SK-N-SH treated with all-trans-retinoic acid at 6 μM for 48 hours (cell line): ENCODE measurements at regions not wholly inside any gene's neighbourhood (a gene's known extent, or its start where the extent isn't known, plus 50 kb on each side); places are given as distances from the start of the nearest gene placed in this dataset.

Experiments used
- ESRRG ChIP-seq: fragments of 250-450 bp; sonication (Bioruptor Pico); IDR thresholded peaks from 2 replicates; pipeline ENCODE4 v1.6.1; 2021; ENCODE audit warnings: mild to moderate bottlenecking
- ISL1 ChIP-seq: fragments of 250-450 bp; sonication (Bioruptor Pico); IDR thresholded peaks from 2 replicates; pipeline ENCODE4 v2.1.2; 2022; ENCODE audit warnings: mild to moderate bottlenecking, moderate library complexity
- PATZ1 ChIP-seq: fragments of 250-450 bp; sonication (Bioruptor Pico); IDR thresholded peaks from 2 replicates; pipeline ENCODE4 v1.8.0; 2020; ENCODE audit warnings: mild to moderate bottlenecking, moderate library complexity, borderline replicate concordance
- SNAI2 ChIP-seq: fragments of 250-450 bp; sonication (Bioruptor Pico); IDR thresholded peaks from 2 replicates; pipeline ENCODE4 v1.5.0; 2020; ENCODE audit warnings: mild to moderate bottlenecking, moderate library complexity
- ZFP30 ChIP-seq: fragments of 450-650 bp; formaldehyde crosslinking; IDR thresholded peaks from 2 replicates; pipeline ENCODE4 v1.5.0; 2022; ENCODE audit warnings: mild to moderate bottlenecking, moderate library complexity
- ZNF70 ChIP-seq: fragments of 450-650 bp; formaldehyde crosslinking; IDR thresholded peaks from 2 replicates; pipeline ENCODE4 v1.5.0; 2020; ENCODE audit warnings: mild to moderate bottlenecking, moderate library complexity

- no peak for TF ChIP-seq PATZ1 (CRISPR knock-in tag)
- TF ChIP-seq ESRRG (CRISPR knock-in tag) = no peak
- TF ChIP-seq ZNF70 (CRISPR knock-in tag) = no peak
- no peak for TF ChIP-seq ZFP30 (CRISPR knock-in tag)
- no peak for TF ChIP-seq ISL1 (CRISPR knock-in tag)
- no peak for TF ChIP-seq SNAI2 (CRISPR knock-in tag)
Measured at GRCh38 chr3:72593881-72594397, 254.3 kb downstream of the SHQ1 start.
